ENCODE measurements at regions not wholly inside any gene's neighbourhood (a gene's known extent, or its start where the extent isn't known, plus 50 kb on each side); places are given as distances from the start of the nearest gene placed in this dataset.

DNA sequence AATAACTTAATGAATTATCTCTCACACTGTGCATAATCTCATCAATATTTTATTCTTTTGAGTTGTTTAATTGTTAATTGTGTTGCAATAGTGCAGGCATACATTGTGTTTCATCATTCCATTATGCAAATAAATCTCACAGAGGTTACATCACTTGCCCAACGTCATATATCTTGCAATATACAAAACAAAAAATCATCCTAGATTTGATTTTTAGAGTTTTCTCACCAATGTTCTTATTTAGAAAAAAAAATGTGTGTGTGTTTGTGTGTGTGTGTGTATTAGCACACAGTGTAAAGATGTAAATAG, 662.5 kb upstream of the GBE1 start:
- Mint-ChIP-seq H3K4me1 (ENCODE audit: low read depth) (no peaks in the 10 kb centered on the region), H3K36me3 (ENCODE audit: low read depth) (no peaks in the 10 kb centered on the region), H3K27ac (no peak overlapping the region), H3K4me3 (no peak overlapping the region), H3K9me3 (peaks cover 11% of the 10 kb centered on the region), H3K27me3 (ENCODE audit: low read depth) (no peaks in the 10 kb centered on the region)
- CTCF ChIA-PET: no interaction called here
- DNase-seq: no peak
- intact Hi-C loops (cut with micrococcal nuclease): no loop called here

DNA sequence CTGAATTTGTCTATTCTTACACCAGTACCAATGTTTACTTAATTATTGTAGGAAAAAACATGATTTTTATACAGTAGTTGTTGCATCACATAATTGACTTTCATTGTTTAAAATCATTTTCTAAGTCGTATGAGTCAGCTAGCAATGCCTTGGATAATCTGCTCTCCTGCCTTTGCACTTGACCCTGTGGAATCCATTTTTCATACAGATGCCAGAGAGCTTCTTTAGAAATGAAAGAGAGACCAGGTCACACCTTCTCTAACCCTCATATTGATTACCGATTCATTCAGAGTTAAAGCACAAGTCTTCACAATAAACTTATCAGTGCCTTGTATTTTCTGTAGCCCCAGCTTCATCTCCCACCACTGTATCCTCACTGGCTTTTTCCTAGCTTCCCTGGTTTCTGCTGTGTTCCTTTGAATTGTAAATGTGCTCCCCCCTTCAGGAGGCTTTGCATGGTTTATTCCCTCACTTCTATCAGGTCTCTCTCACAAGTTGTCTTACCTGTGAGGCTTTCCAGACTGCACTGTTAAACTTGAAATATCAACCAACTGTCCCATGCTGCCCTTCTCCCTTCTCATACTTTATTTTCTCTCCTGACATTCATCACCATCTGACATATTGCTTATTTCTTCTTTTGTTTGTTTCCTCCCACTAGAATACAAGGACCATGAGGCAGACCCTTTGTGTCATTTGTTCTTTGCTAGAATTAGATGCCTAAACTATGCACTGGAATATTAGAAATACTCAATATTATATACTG, 662.0 kb upstream of the GBE1 start:
- Mint-ChIP-seq H3K27me3 (ENCODE audit: low read depth) (no peaks in the 10 kb centered on the region), H3K9me3 (peaks cover 11% of the 10 kb centered on the region), H3K4me3 (no peak overlapping the region), H3K36me3 (ENCODE audit: low read depth) (no peaks in the 10 kb centered on the region), H3K4me1 (ENCODE audit: low read depth) (no peaks in the 10 kb centered on the region), H3K27ac (no peak overlapping the region)
- intact Hi-C loops (cut with micrococcal nuclease): no loop called here
- DNase-seq: no peak
- CTCF ChIA-PET: no interaction called here

DNA sequence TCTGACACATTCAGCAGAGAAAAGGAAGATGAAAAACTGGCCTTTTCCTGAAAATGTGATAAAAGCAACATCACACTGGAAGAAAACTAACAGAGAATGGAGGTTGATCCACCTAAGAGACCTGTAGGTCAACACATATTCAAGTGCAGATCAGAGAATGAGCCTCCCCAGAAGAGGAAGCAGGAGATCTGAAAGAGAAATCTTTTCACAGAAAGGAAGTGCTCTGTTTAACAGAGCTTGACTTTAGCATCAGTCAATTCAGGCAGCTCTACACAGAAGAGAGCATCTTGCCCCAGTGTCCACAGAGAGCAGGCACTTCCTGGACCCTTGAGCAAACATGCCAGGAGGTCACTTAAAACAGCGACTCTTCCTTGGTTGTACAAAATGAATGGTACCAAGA, 655.4 kb upstream of the GBE1 start:
- intact Hi-C loops (cut with micrococcal nuclease): no loop called here
- CTCF ChIA-PET: no interaction called here
- no peak overlapping the region for H3K4me3 Mint-ChIP-seq
- H3K4me1 Mint-ChIP-seq (ENCODE audit: low read depth): no peaks in the 10 kb centered on the region
- DNase-seq: no peak
- H3K27ac Mint-ChIP-seq: no peak overlapping the region
- H3K36me3 Mint-ChIP-seq (ENCODE audit: low read depth): no peaks in the 10 kb centered on the region
- no peaks in the 10 kb centered on the region for H3K27me3 Mint-ChIP-seq (ENCODE audit: low read depth)
- peaks cover 3% of the 10 kb centered on the region for H3K9me3 Mint-ChIP-seq

DNA sequence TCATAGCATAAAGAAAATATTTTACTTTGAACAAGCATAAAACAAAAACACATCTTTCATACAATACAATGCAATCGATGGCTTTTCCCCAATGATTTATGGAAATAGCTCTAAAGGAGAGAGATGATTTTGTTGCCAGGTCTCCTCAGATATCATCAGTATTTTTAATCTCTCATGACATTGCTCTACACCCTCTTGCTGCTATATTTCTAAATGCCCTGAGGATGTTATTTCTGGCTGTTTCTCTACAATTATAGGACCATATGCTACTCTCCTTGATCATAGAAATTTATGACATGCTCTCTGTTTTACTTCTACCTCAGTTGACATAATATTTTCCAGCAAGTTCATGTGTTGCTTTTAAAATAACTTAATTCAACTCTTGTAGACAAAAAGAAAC, 654.9 kb upstream of the GBE1 start:
- no peak overlapping the region for H3K27ac Mint-ChIP-seq

DNA sequence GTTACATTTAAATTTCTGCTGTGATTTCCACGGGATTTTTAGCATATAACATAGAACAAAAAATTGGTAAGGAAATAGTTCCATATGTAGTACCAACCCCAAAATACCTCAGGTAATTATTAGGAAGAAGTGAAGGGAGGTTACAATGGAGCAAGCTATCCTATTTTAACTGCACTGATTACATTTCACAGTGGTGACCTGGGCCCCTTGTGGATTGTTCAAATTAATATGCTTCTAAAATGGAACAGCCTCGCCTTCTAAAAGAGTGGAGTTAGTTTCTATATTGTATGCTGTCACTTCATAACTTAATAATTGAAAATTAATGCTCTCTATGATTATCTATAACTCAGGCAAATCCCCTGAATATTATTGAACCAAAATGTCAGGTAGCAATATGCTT, 651.7 kb upstream of the GBE1 start:
- intact Hi-C loops (cut with micrococcal nuclease): no loop called here
- no peak overlapping the region for H3K27ac Mint-ChIP-seq
- no peaks in the 10 kb centered on the region for H3K36me3 Mint-ChIP-seq (ENCODE audit: low read depth)
- H3K4me1 Mint-ChIP-seq (ENCODE audit: low read depth): no peaks in the 10 kb centered on the region
- no peak overlapping the region for H3K4me3 Mint-ChIP-seq
- peaks cover 1% of the 10 kb centered on the region for H3K9me3 Mint-ChIP-seq
- H3K27me3 Mint-ChIP-seq (ENCODE audit: low read depth): no peaks in the 10 kb centered on the region
- CTCF ChIA-PET: no interaction called here
- no peak for DNase-seq

More for the DNA sequence above, 654.9 kb upstream of the GBE1 start:
- Mint-ChIP-seq H3K9me3 (peaks cover 3% of the 10 kb centered on the region), H3K36me3 (ENCODE audit: low read depth) (no peaks in the 10 kb centered on the region), H3K4me3 (no peak overlapping the region), H3K27me3 (ENCODE audit: low read depth) (no peaks in the 10 kb centered on the region), H3K4me1 (ENCODE audit: low read depth) (no peaks in the 10 kb centered on the region)
- no peak for DNase-seq
- CTCF ChIA-PET: no interaction called here
- intact Hi-C loops (cut with micrococcal nuclease): no loop called here

DNA sequence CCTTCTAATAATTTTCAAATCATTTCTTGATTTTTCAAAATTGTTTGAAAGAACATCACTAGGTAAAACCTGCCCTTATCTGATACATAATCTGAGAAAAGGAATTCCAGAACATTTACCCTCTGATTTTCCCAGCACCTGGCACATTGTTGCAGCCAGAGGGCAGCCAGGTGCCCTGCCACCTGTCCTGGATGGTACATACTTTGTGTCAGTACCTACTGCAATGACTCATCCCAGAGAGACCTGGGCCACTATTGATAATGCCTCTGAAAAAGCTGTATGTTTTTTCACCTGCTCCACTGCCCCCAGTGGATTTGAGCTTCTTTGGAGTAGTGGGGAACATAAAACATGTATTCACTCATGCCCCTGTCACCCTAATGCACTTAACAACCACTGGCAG, 648.9 kb upstream of the GBE1 start:
- CTCF ChIA-PET: no interaction called here
- H3K27ac Mint-ChIP-seq: no peak overlapping the region
- H3K27me3 Mint-ChIP-seq (ENCODE audit: low read depth): no peaks in the 10 kb centered on the region
- no peak for DNase-seq
- peaks cover 3% of the 10 kb centered on the region for H3K9me3 Mint-ChIP-seq
- H3K4me1 Mint-ChIP-seq (ENCODE audit: low read depth): no peaks in the 10 kb centered on the region
- H3K4me3 Mint-ChIP-seq: no peak overlapping the region
- no peaks in the 10 kb centered on the region for H3K36me3 Mint-ChIP-seq (ENCODE audit: low read depth)
- intact Hi-C loops (cut with micrococcal nuclease): no loop called here

DNA sequence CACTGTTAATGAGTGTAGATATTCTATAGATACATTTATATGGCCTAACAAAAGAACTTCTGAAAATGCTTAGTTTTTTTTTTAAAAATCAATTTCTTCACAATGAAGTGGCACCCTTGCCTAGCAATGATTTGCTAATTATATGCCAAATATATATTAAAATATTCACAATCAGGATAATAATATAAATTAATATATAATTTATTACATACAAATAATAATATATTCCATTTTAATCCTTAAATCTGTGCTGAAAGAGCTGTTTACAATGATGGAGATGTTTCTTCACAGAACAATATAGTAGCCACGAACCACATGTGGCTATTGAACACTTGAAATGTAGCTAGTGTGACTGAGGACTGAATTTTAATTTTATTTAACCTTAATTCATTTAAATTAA, 648.4 kb upstream of the GBE1 start:
- no peak for DNase-seq
- intact Hi-C loops (cut with micrococcal nuclease): no loop called here
- peaks cover 3% of the 10 kb centered on the region for H3K9me3 Mint-ChIP-seq
- H3K4me1 Mint-ChIP-seq (ENCODE audit: low read depth): no peaks in the 10 kb centered on the region
- H3K27ac Mint-ChIP-seq: no peak overlapping the region
- no peaks in the 10 kb centered on the region for H3K27me3 Mint-ChIP-seq (ENCODE audit: low read depth)
- CTCF ChIA-PET: no interaction called here
- no peak overlapping the region for H3K4me3 Mint-ChIP-seq
- no peaks in the 10 kb centered on the region for H3K36me3 Mint-ChIP-seq (ENCODE audit: low read depth)

DNA sequence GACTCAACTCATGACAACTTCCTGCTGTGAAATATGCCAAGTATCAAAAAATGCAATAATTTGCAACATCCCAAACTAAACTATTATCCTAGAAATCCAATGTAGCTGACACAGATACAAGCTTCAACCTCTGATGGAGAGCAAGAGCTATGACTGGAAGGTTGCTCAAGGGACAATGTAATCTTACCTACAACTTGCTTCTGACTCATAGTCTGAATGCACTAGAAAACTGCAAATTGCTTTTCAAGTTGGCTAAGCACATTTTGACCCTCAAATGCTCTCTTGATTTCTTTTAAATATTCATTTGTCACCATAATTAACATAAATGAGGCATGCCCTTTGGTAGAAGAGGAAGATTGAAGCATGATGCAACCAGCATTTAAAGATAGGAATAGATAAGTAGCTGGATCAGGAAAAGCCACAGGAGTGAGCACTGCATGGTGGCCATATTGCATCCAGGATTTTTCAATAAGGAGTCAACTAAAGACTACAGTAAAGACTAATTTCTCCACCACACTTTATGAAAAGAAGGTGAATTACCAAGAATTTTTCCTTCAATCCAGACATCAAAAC, 630.8 kb upstream of the GBE1 start:
- intact Hi-C loops (cut with micrococcal nuclease): no loop called here
- no peaks in the 10 kb centered on the region for H3K27me3 Mint-ChIP-seq (ENCODE audit: low read depth)
- H3K9me3 Mint-ChIP-seq: peaks cover 3% of the 10 kb centered on the region
- no peaks in the 10 kb centered on the region for H3K4me1 Mint-ChIP-seq (ENCODE audit: low read depth)
- DNase-seq: no peak
- H3K27ac Mint-ChIP-seq: no peak overlapping the region
- no peaks in the 10 kb centered on the region for H3K36me3 Mint-ChIP-seq (ENCODE audit: low read depth)
- CTCF ChIA-PET: no interaction called here
- no peak overlapping the region for H3K4me3 Mint-ChIP-seq

DNA sequence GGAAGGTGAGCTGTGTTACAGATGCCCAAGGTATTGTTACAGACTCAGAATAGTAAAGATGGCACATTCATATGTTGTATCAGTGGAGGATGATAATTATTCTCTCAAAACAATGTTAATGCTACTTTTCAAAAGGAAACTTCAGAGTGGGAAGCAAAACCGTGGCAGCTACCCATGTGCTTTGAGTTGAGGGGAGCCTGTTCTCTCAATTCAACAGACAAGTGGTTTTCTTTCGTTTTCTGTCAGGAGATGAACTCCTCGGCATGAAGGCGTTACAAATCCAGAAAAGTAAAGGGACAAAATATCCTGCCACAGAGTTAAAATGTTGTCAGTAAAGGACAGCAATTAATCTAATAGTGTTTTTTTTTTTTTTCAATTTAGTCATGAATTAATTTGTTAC, 629.4 kb upstream of the GBE1 start:
- no peak for DNase-seq
- Mint-ChIP-seq H3K27ac (no peak overlapping the region), H3K4me3 (no peak overlapping the region), H3K36me3 (ENCODE audit: low read depth) (no peaks in the 10 kb centered on the region), H3K4me1 (ENCODE audit: low read depth) (no peaks in the 10 kb centered on the region), H3K27me3 (ENCODE audit: low read depth) (no peaks in the 10 kb centered on the region), H3K9me3 (peaks cover 3% of the 10 kb centered on the region)
- intact Hi-C loops (cut with micrococcal nuclease): no loop called here
- CTCF ChIA-PET: no interaction called here

DNA sequence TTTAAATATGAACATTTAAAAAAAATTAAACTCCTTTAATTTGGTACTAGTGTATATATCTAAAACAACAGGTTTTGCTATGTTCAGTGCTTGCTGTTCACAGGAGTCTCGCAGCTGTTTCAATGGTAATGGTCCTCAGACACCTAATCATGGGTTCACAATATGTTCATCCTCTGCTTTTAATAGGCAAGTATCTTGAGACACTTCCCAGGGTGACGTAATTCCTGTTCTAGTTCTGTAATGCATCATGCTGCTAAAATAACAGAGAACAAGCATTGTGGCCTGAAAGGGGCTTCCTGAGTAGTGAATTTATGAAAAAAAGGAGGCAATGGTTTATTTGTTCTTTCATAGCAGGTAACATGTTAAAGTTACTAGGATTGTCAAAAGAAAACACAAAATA, 625.2 kb upstream of the GBE1 start:
- intact Hi-C loops (cut with micrococcal nuclease): no loop called here
- Mint-ChIP-seq H3K27ac (no peak overlapping the region), H3K36me3 (ENCODE audit: low read depth) (no peaks in the 10 kb centered on the region), H3K4me3 (no peak overlapping the region), H3K4me1 (ENCODE audit: low read depth) (no peaks in the 10 kb centered on the region), H3K27me3 (ENCODE audit: low read depth) (no peaks in the 10 kb centered on the region), H3K9me3 (peaks cover 3% of the 10 kb centered on the region)
- DNase-seq: no peak
- CTCF ChIA-PET: interaction anchor here (0.6 kb wide), 1 partner anchor 129 kb away, joined by 4 read pairs; no protein-coding TSS in a partner anchor

DNA sequence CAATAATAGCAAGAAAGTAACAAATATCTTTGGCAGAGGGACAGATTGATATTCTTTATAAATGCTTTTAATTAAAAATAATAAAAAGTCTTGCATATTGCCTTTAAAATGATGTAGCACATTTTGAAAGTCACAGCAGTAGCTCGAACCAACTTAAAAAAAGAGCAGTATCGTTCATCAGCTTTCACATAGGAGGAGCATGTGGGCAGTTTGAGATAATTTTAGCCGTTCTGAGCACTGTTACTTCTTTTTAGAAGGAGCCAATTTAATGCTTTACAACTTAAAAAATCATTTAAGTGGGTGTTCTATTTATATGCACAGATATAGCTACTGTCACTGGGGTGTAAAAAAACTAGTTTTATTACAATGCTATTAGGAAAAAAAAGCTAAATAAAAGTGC, 622.7 kb upstream of the GBE1 start:
- CTCF ChIA-PET: no interaction called here
- intact Hi-C loops (cut with micrococcal nuclease): no loop called here
- H3K4me3 Mint-ChIP-seq: no peak overlapping the region
- H3K4me1 Mint-ChIP-seq (ENCODE audit: low read depth): no peaks in the 10 kb centered on the region
- no peaks in the 10 kb centered on the region for H3K36me3 Mint-ChIP-seq (ENCODE audit: low read depth)
- H3K27ac Mint-ChIP-seq: no peak overlapping the region
- no peak for DNase-seq
- no peaks in the 10 kb centered on the region for H3K27me3 Mint-ChIP-seq (ENCODE audit: low read depth)
- H3K9me3 Mint-ChIP-seq: peaks cover 3% of the 10 kb centered on the region

DNA sequence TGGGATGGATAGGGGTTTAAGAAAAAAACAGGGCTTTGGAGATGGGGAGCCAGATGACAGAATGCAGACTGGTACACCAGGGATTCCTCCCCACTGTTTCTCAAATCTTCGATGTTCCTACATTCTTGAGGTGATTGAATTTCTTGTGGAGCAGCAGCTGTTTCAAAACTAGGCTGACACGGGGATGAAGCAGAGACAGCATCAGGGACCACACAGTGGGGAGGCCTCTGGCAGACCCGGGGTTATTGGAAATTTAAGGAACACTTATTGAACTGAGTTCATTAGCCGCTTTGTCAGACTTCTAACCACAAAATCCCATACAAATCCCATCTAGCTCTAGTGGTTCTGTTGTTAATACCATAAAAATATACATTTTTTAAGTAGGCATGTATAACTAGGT, 621.4 kb upstream of the GBE1 start:
- no peak overlapping the region for H3K4me3 Mint-ChIP-seq
- no peaks in the 10 kb centered on the region for H3K4me1 Mint-ChIP-seq (ENCODE audit: low read depth)
- intact Hi-C loops (cut with micrococcal nuclease): no loop called here
- no peak for DNase-seq
- H3K27me3 Mint-ChIP-seq (ENCODE audit: low read depth): no peaks in the 10 kb centered on the region
- CTCF ChIA-PET: no interaction called here
- H3K36me3 Mint-ChIP-seq (ENCODE audit: low read depth): no peaks in the 10 kb centered on the region
- H3K9me3 Mint-ChIP-seq: peaks cover 1% of the 10 kb centered on the region
- H3K27ac Mint-ChIP-seq: no peak overlapping the region

DNA sequence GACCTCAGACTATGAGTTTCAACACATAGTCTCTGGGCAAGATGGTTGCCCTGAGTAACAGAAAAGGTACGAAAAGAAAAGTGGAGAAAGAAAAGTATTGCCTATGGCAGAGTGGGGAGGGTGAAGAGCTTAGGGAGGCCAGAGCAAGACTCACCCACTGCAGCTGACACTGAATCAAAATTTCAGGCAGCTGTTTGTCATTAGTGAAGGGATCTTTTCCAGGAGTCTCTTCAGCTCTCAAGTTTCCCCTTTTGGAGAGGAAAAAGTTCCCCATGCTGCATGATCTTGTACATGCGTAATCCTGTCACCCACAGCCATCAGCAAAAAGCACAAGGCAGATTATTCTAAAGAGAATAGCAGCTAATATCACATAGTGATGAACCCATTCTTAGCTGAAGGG, 616.9 kb upstream of the GBE1 start:
- CTCF ChIA-PET: no interaction called here
- Mint-ChIP-seq H3K27me3 (ENCODE audit: low read depth) (no peaks in the 10 kb centered on the region), H3K4me3 (no peak overlapping the region), H3K4me1 (ENCODE audit: low read depth) (no peaks in the 10 kb centered on the region), H3K36me3 (ENCODE audit: low read depth) (no peaks in the 10 kb centered on the region), H3K27ac (no peak overlapping the region), H3K9me3 (peaks cover 20% of the 10 kb centered on the region)
- DNase-seq: no peak
- intact Hi-C loops (cut with micrococcal nuclease): no loop called here

Data from activated naive CD4-positive, alpha-beta T cell treated with anti-CD3 and anti-CD28 coated beads for 36 hours (primary cell).